IPS-18a (cell line): ENCODE measurements at regions not wholly inside any gene's neighbourhood (a gene's known extent, or its start where the extent isn't known, plus 50 kb on each side); places are given as distances from the start of the nearest gene placed in this dataset.
A peak's percentile ranks its signal among the peaks of the same experiment; 100 is the strongest.

Source experiments
- H3K27ac ChIP-seq: one replicate; pipeline ENCODE4 v1.5.1; 2013; ENCODE audit warnings: low read length
- H3K27me3 ChIP-seq: one replicate; pipeline ENCODE4 v1.6.1; 2013; ENCODE audit warnings: mild to moderate bottlenecking, low read length; ENCODE audit not compliant: control insufficient read depth, insufficient read depth
- H3K36me3 ChIP-seq: one replicate; pipeline ENCODE4 v1.6.1; 2013; ENCODE audit warnings: low read depth, low read length; ENCODE audit not compliant: control insufficient read depth
- H3K4me1 ChIP-seq: one replicate; pipeline ENCODE4 v1.6.1; 2013; ENCODE audit warnings: low read depth, low read length; ENCODE audit not compliant: control insufficient read depth
- H3K4me3 ChIP-seq: one replicate; pipeline ENCODE4 v1.5.1; 2013; ENCODE audit warnings: low read length
- H3K9ac ChIP-seq: one replicate; pipeline ENCODE4 v1.6.1; 2013; ENCODE audit warnings: mild to moderate bottlenecking, low read length, moderate library complexity
- H3K9me3 ChIP-seq: one replicate; pipeline ENCODE4 v1.6.1; 2013; ENCODE audit warnings: low read depth, low read length; ENCODE audit not compliant: control insufficient read depth

DNA sequence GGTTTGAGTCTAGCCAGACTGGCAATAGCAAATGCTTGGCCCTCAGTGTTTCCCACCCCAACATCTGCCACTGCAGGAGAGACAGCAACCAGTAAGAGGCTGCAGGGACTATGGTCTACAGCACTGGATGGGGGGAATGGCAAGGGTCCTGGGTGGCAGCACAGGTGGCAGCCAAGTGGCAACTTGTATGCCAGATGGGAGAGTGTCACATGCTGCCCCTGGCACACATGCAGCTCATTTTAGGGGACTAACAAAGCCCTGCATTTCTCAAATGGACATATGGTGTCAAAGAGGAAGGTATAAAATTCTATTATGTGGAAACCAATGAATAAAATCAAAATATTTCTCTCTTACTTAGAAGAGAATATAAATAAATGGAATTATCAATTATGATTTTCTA is 298.7 kb upstream of the MARCKS start:
- no peak overlapping the region for H3K9ac ChIP-seq
- H3K27ac ChIP-seq, result no peak overlapping the region
- H3K9me3 ChIP-seq, result no peaks in the 10 kb centered on the region
- H3K36me3 ChIP-seq, result no peaks in the 10 kb centered on the region
- H3K27me3 ChIP-seq, result no peaks in the 10 kb centered on the region
- H3K4me3 ChIP-seq, result no peak overlapping the region
- H3K4me1 ChIP-seq, result peaks cover 4% of the 10 kb centered on the region

GRCh38 chr6:113558966-113559365 is 298.2 kb upstream of the MARCKS start:
- no peak overlapping the region for H3K9ac ChIP-seq
- no peaks in the 10 kb centered on the region for H3K27me3 ChIP-seq
- peaks cover 4% of the 10 kb centered on the region for H3K4me1 ChIP-seq
- H3K27ac ChIP-seq, result no peak overlapping the region
- no peaks in the 10 kb centered on the region for H3K9me3 ChIP-seq
- H3K4me3 ChIP-seq, result no peak overlapping the region
- H3K36me3 ChIP-seq, result no peaks in the 10 kb centered on the region

GRCh38 chr6:113560376-113560775 is 296.8 kb upstream of the MARCKS start:
- no peak overlapping the region for H3K27ac ChIP-seq
- H3K9ac ChIP-seq, result no peak overlapping the region

GRCh38 chr6:113560908-113561307 is 296.2 kb upstream of the MARCKS start:
- H3K9ac ChIP-seq, result no peak overlapping the region
- no peaks in the 10 kb centered on the region for H3K36me3 ChIP-seq
- peaks cover 8% of the 10 kb centered on the region for H3K27me3 ChIP-seq
- no peak overlapping the region for H3K27ac ChIP-seq
- peaks cover 19% of the 10 kb centered on the region for H3K4me1 ChIP-seq
- H3K4me3 ChIP-seq, result no peak overlapping the region
- H3K9me3 ChIP-seq, result no peaks in the 10 kb centered on the region

More at GRCh38 chr6:113560376-113560775, 296.8 kb upstream of the MARCKS start:
- Histone ChIP-seq H3K4me1 (peaks cover 13% of the 10 kb centered on the region), H3K27me3 (peaks cover 3% of the 10 kb centered on the region), H3K36me3 (no peaks in the 10 kb centered on the region), H3K4me3 (no peak overlapping the region), H3K9me3 (no peaks in the 10 kb centered on the region)

DNA sequence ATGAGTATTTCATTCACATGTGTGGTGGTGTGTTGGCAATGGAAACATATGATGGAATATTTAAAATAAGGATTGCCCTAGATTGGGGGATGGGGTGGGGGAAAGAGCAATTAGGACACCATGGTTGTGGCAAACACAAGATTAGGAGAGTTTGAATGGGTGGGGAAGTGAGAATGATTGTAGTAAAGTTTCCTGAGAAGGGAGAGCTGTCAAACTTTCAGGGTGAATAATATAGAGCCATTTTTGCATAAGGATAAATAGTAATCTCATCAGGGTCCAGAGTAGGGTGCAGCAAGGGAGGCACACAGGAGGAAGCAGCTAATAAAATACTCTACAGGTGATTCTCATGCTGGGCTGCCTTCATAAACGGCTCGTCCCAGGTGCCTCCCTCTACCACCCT is 294.9 kb upstream of the MARCKS start:
- no peak overlapping the region for H3K27ac ChIP-seq
- peaks cover 11% of the 10 kb centered on the region for H3K27me3 ChIP-seq
- H3K4me1 ChIP-seq, result peaks cover 23% of the 10 kb centered on the region
- H3K36me3 ChIP-seq, result no peaks in the 10 kb centered on the region
- no peaks in the 10 kb centered on the region for H3K9me3 ChIP-seq
- H3K4me3 ChIP-seq, result no peak overlapping the region
- H3K9ac ChIP-seq, result no peak overlapping the region

DNA sequence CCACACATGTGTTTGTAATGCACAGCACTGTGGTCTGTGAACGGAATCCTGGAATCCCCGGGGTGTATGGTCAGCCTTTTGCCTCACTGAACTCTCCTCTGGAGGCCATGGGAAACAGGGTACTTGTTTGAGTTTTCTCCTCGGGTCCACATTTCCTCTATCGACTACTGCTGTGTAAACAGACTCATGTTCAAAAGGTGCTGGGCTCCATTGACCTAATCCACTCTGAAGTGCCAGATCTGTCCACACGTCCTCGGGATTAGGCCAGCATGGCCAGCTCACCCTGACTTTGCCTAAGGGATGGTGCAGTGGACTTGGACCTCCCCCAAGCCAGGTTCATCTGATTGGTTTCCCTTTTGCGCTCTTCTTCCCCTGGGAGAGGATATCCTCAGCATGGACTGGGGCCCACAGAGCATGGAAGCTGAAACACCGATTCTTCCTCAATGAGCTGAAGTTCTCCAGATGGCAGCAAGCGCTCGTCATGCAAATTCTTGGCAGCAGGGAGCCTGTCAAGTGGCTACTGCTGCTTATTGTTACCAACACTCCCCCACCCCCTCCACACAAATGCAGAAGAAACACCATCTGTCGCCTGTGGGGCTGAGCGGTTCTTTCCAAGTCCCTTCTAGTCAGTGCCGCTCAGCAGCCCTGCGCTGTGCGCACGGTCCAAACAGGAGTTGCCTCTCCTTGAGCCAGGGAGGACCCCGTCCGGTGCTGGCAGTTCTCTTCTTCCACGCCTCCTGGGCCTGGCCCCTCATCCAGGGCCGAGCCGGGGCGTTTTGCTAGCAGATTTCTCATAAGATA is 292.6 kb upstream of the MARCKS start:
- Histone ChIP-seq H3K27me3 (peaks cover 11% of the 10 kb centered on the region), H3K9ac (no peak overlapping the region), H3K9me3 (no peaks in the 10 kb centered on the region), H3K4me3 (peak overlapping the region; percentile 23), H3K36me3 (no peaks in the 10 kb centered on the region), H3K4me1 (peaks cover 19% of the 10 kb centered on the region), H3K27ac (no peak overlapping the region)

DNA sequence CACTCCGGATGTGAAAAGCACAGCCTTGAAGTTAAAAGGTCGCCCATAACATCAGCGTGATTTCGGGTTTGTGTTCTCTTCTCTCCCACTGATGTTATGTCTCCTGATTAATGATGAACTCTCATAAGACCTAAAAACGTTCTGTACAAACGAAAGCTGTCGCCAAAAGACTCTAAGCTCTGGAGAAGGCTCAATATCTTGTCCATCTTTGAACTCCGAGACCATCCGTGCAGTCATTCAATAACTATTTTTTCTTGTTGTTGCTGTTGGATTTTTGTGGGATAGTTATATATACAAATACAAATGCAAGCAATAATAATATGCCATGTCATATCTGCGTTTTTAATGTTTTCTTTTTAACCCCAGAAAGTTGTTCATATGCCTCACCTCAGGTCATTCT is 291.8 kb upstream of the MARCKS start:
- H3K27me3 ChIP-seq, result peaks cover 11% of the 10 kb centered on the region
- peak overlapping the region; percentile 3 for H3K4me3 ChIP-seq
- H3K4me1 ChIP-seq, result peaks cover 19% of the 10 kb centered on the region
- no peaks in the 10 kb centered on the region for H3K36me3 ChIP-seq
- no peaks in the 10 kb centered on the region for H3K9me3 ChIP-seq
- H3K9ac ChIP-seq, result no peak overlapping the region
- no peak overlapping the region for H3K27ac ChIP-seq

GRCh38 chr6:113570161-113570560 is 287.0 kb upstream of the MARCKS start:
- H3K27ac ChIP-seq, result no peak overlapping the region
- H3K9me3 ChIP-seq, result no peaks in the 10 kb centered on the region
- no peaks in the 10 kb centered on the region for H3K36me3 ChIP-seq

GRCh38 chr6:113570641-113571040 is 286.5 kb upstream of the MARCKS start:
- H3K4me1 ChIP-seq, result peaks cover 7% of the 10 kb centered on the region
- H3K27me3 ChIP-seq, result peaks cover 6% of the 10 kb centered on the region
- H3K4me3 ChIP-seq, result no peak overlapping the region
- no peak overlapping the region for H3K27ac ChIP-seq
- H3K36me3 ChIP-seq, result no peaks in the 10 kb centered on the region
- H3K9ac ChIP-seq, result no peak overlapping the region
- H3K9me3 ChIP-seq, result no peaks in the 10 kb centered on the region

More at GRCh38 chr6:113570161-113570560, 287.0 kb upstream of the MARCKS start:
- H3K9ac ChIP-seq, result no peak overlapping the region
- H3K4me1 ChIP-seq, result peaks cover 12% of the 10 kb centered on the region
- peaks cover 11% of the 10 kb centered on the region for H3K27me3 ChIP-seq
- H3K4me3 ChIP-seq, result no peak overlapping the region

DNA sequence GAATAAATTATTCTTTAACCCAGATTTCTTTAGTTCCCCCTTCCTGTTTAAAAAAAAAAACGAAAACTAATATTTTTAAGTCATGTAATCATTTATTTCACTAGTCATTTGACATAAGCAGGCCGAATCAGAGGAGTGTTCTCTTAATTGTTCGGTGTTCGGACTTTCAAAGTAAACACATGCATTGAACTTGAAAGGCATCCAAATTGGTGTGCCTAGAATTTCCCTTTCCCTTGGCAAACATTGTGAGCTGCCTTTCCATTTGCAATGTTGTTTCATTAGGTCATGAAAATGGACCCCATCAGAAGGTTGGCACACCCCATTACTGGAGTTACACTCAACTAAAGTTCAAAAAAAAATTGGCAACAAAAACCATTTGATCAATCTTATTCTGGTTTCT is 283.0 kb upstream of the MARCKS start:
- Histone ChIP-seq H3K27me3 (no peaks in the 10 kb centered on the region), H3K4me1 (no peaks in the 10 kb centered on the region), H3K36me3 (no peaks in the 10 kb centered on the region), H3K9ac (no peak overlapping the region), H3K27ac (no peak overlapping the region), H3K9me3 (no peaks in the 10 kb centered on the region), H3K4me3 (no peak overlapping the region)

- Histone ChIP-seq H3K36me3 (no peaks in the 10 kb centered on the region), H3K4me3 (no peak overlapping the region), H3K27me3 (no peaks in the 10 kb centered on the region), H3K4me1 (no peaks in the 10 kb centered on the region), H3K9me3 (no peaks in the 10 kb centered on the region), H3K9ac (no peak overlapping the region), H3K27ac (no peak overlapping the region)
Measured at GRCh38 chr6:113576310-113576709, 280.8 kb upstream of the MARCKS start.

DNA sequence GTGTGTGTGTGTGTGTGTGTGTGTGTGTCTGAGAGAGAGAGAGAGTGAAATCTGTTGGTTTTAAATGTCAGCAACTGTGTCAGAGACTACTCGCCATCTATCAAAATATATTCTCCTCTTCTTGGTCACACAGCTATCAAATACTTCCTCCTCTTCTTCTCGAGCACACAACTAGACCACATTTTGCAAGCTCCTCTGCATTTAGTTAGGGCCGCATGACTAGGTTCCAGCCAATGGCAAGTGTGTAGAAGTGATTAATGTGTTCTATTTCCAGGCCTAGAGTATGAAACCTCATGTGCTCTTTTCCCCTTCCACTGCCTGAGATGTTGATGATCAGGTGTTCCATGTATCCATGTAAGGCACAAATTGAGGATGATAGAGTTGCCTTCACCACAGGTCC is 278.5 kb upstream of the MARCKS start:
- no peak overlapping the region for H3K4me3 ChIP-seq
- no peaks in the 10 kb centered on the region for H3K9me3 ChIP-seq
- H3K4me1 ChIP-seq, result no peaks in the 10 kb centered on the region
- H3K36me3 ChIP-seq, result no peaks in the 10 kb centered on the region
- H3K27me3 ChIP-seq, result no peaks in the 10 kb centered on the region
- no peak overlapping the region for H3K27ac ChIP-seq
- no peak overlapping the region for H3K9ac ChIP-seq
